OCI-LY3 (cell line): ENCODE measurements at regions not wholly inside any gene's neighbourhood (a gene's known extent, or its start where the extent isn't known, plus 50 kb on each side); places are given as distances from the start of the nearest gene placed in this dataset.

Experiments
- EZH2phosphoT487 ChIP-seq: fragments of 200-600 bp; shearing (Covaris generic); IDR thresholded peaks from 2 replicates; pipeline ENCODE4 v1.6.1; 2018; ENCODE audit warnings: antibody characterized with exemption, mixed run types, low read depth
- TF ChIP-seq, protein P1 (sequence below): fragments of 200-600, 300-600 bp; sonication (generic); IDR thresholded peaks from 2 replicates; pipeline ENCODE4 v1.5.1; 2014; ENCODE audit warnings: antibody characterized with exemption, low read length, low read depth

GRCh38 chr12:47585507-47585906, 120.3 kb downstream of the RPAP3 start:
- TF ChIP-seq EZH2phosphoT487, result no peak
- TF ChIP-seq, protein P1, sequence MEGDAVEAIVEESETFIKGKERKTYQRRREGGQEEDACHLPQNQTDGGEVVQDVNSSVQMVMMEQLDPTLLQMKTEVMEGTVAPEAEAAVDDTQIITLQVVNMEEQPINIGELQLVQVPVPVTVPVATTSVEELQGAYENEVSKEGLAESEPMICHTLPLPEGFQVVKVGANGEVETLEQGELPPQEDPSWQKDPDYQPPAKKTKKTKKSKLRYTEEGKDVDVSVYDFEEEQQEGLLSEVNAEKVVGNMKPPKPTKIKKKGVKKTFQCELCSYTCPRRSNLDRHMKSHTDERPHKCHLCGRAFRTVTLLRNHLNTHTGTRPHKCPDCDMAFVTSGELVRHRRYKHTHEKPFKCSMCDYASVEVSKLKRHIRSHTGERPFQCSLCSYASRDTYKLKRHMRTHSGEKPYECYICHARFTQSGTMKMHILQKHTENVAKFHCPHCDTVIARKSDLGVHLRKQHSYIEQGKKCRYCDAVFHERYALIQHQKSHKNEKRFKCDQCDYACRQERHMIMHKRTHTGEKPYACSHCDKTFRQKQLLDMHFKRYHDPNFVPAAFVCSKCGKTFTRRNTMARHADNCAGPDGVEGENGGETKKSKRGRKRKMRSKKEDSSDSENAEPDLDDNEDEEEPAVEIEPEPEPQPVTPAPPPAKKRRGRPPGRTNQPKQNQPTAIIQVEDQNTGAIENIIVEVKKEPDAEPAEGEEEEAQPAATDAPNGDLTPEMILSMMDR, result no peak
